ENCODE measurements at regions not wholly inside any gene's neighbourhood (a gene's known extent, or its start where the extent isn't known, plus 50 kb on each side); places are given as distances from the start of the nearest gene placed in this dataset.
"Not testable (repeated sequence)": the region's sequence is repeated elsewhere in the genome, so short reads cannot be mapped to it uniquely, and the experiment has no call there.

DNA sequence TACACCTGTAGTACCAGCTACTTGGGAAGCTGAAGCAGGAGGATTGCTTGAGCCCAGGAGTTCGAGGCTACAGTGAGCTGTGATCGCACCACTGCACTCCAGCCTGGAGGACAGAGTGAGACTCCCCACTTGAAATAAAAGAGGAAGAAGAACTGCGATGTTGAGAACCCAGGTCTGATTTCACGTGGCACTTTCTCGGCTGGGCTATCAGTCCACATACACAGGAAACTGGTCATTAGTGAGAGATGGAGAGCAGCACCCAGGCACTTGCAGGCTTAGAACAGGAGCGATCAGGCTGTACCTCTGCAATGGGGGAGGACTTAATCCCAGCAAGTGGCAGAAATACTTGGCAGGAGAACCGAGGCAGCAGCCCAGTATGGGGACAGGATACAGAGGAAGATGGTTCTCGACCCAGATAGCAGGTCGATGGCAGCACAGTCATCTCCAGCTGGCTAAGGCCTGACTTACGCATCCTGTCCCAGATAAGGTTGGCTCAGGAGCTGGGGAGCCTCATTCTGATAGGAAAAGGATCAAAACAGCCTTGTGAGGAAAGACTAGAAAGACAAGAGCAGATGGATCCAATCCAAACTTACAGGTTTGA, 487.7 kb upstream of the AUTS2 start:
- H3K4me3 ChIP-seq (replicated peaks; ENCODE audit: low read depth, low read length) = no peak overlapping the region
- no peaks in the 10 kb centered on the region for H3K27me3 ChIP-seq (replicated peaks; ENCODE audit: control insufficient read depth, insufficient read depth, low read length)
- TF ChIP-seq, protein P1, sequence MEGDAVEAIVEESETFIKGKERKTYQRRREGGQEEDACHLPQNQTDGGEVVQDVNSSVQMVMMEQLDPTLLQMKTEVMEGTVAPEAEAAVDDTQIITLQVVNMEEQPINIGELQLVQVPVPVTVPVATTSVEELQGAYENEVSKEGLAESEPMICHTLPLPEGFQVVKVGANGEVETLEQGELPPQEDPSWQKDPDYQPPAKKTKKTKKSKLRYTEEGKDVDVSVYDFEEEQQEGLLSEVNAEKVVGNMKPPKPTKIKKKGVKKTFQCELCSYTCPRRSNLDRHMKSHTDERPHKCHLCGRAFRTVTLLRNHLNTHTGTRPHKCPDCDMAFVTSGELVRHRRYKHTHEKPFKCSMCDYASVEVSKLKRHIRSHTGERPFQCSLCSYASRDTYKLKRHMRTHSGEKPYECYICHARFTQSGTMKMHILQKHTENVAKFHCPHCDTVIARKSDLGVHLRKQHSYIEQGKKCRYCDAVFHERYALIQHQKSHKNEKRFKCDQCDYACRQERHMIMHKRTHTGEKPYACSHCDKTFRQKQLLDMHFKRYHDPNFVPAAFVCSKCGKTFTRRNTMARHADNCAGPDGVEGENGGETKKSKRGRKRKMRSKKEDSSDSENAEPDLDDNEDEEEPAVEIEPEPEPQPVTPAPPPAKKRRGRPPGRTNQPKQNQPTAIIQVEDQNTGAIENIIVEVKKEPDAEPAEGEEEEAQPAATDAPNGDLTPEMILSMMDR (IDR thresholded peaks at IDR 0.05; ENCODE audit: insufficient read depth, low read length, poor library complexity, severe bottlenecking) = no peak
- peak; percentile 45 for DNase-seq (ENCODE audit: extremely low read depth, insufficient read length)
- no peaks in the 10 kb centered on the region for H3K36me3 ChIP-seq (ENCODE audit: control insufficient read depth, insufficient read depth, low read length)

DNA sequence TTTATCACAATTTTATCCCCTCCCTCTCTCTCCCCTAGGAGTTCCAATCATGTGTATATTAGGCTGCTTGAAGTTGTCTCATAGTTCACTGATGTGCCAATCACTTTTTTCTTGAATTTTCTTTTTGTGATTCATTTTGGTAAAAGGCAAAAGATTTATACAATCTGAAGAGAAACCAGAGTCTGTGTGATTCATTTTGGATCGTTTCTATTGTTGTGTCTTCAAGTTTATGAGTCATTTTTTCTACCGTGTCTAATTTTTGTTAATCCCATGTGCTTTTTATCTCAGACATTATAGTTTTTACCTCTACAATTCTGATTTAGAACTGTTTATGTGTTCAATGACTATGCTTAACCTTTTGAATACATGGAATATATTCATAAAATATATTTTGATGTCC, 483.9 kb upstream of the AUTS2 start:
- Histone ChIP-seq H3K27me3 (replicated peaks; ENCODE audit: control insufficient read depth, insufficient read depth, low read length) (no peaks in the 10 kb centered on the region), H3K36me3 (ENCODE audit: control insufficient read depth, insufficient read depth, low read length) (no peaks in the 10 kb centered on the region), H3K4me3 (replicated peaks; ENCODE audit: low read depth, low read length) (no peak overlapping the region)
- DNase-seq (ENCODE audit: extremely low read depth, insufficient read length) = no peak
- TF ChIP-seq, protein P1 (IDR thresholded peaks at IDR 0.05; ENCODE audit: insufficient read depth, low read length, poor library complexity, severe bottlenecking) = no peak

DNA sequence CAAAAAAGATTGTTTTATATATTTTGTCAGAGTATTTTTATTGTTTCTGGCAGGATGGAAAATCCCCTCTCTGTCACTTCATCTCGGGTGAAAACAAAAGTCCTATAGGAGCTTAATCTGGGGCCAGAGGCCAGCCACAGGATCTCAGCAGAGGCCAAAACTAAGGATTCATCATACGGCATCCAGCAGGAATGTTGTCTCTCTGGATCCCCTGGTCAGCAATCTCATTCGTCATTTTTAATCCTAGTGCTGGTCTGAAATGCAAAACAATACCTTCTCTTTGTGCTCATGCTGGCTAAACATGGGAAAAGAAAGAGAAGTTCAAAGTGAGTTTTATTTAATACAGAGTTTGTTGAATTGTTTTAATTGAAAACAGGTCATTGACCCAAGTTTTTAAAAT, 482.5 kb upstream of the AUTS2 start:
- no peak for DNase-seq (ENCODE audit: extremely low read depth, insufficient read length)
- TF ChIP-seq, protein P1 (IDR thresholded peaks at IDR 0.05; ENCODE audit: insufficient read depth, low read length, poor library complexity, severe bottlenecking) = no peak
- no peaks in the 10 kb centered on the region for H3K36me3 ChIP-seq (ENCODE audit: control insufficient read depth, insufficient read depth, low read length)
- H3K4me3 ChIP-seq (replicated peaks; ENCODE audit: low read depth, low read length) = no peak overlapping the region
- H3K27me3 ChIP-seq (replicated peaks; ENCODE audit: control insufficient read depth, insufficient read depth, low read length) = no peaks in the 10 kb centered on the region

DNA sequence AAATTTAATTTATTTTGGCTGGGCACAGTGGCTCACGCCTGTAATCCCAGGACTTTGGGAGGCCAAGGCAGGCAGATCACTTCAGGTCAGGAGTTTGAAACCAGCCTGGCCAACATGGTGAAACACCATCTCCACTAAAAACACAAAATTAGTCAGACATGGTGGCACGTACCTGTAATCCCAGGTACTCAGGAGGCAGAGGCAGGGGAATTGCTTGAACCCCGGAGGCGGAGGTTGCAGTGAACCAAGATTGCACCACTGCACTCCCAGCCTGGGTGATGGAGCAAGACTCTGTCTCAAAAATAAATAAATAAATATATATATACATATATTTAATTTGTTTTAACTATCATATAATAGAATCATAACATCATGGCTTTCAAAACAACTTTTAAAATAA, 482.1 kb upstream of the AUTS2 start:
- not testable (repeated sequence) for H3K4me3 ChIP-seq (replicated peaks; ENCODE audit: low read depth, low read length); H3K27me3 ChIP-seq (replicated peaks; ENCODE audit: control insufficient read depth, insufficient read depth, low read length); DNase-seq (ENCODE audit: extremely low read depth, insufficient read length); H3K36me3 ChIP-seq (ENCODE audit: control insufficient read depth, insufficient read depth, low read length)

DNA sequence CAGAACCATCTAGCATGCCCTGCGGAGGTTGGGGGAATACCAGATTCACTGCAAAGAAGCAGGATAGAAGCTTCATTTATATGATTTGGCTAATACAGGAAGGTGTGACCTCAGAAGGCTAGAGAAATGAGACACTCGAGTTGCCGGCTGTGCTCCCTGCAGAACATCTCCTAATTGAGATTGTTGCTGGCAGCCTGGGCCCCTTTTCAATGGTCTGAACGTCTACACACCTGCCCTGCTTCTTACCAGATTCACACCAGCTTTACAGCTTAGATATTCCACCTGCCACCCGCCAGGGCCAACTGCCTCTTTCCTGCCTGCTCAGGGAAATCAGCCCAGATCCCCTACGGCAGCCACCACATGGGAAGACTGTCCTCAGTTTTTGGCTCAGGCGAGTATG, 475.3 kb upstream of the AUTS2 start:
- Histone ChIP-seq H3K36me3 (ENCODE audit: control insufficient read depth, insufficient read depth, low read length) (no peaks in the 10 kb centered on the region), H3K4me3 (replicated peaks; ENCODE audit: low read depth, low read length) (no peak overlapping the region), H3K27me3 (replicated peaks; ENCODE audit: control insufficient read depth, insufficient read depth, low read length) (no peaks in the 10 kb centered on the region)
- TF ChIP-seq, protein P1 (IDR thresholded peaks at IDR 0.05; ENCODE audit: insufficient read depth, low read length, poor library complexity, severe bottlenecking) = no peak
- no peak for DNase-seq (ENCODE audit: extremely low read depth, insufficient read length)

DNA sequence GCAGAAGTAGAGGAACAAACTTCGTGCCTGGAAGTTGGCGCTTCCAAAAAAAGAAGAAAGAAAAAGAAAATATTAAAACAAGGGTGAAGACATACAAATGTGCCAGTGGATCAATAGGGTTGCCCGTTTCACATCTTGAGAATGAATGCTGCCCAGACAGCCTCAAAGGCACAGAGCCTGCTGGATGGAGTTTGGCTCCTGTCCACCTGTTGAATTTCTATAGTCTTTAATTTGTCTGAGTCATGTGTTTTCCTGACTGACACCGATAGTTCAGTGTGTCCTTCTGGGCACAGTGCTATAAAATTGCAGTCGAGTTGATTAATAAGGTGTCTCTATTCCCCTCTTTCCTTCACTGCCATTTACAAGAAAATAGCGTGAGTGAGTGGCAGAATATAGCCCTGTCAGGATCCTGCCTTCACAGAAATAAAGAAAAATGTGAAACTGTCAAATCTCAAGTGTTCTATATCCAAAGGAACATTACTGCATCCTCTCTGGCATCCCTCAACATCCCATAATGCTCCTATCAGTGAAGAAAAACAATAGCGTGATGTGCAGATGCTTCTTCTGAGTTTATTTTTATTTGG, 471.3 kb upstream of the AUTS2 start:
- Histone ChIP-seq H3K27me3 (replicated peaks; ENCODE audit: control insufficient read depth, insufficient read depth, low read length) (no peaks in the 10 kb centered on the region), H3K36me3 (ENCODE audit: control insufficient read depth, insufficient read depth, low read length) (no peaks in the 10 kb centered on the region), H3K4me3 (replicated peaks; ENCODE audit: low read depth, low read length) (no peak overlapping the region)
- no peak for DNase-seq (ENCODE audit: extremely low read depth, insufficient read length)
- TF ChIP-seq, protein P1 (IDR thresholded peaks at IDR 0.05; ENCODE audit: insufficient read depth, low read length, poor library complexity, severe bottlenecking) = no peak

Measured in GM06990 (cell line).